ENCODE measurements at regions not wholly inside any gene's neighbourhood (a gene's known extent, or its start where the extent isn't known, plus 50 kb on each side); places are given as distances from the start of the nearest gene placed in this dataset.

DNA sequence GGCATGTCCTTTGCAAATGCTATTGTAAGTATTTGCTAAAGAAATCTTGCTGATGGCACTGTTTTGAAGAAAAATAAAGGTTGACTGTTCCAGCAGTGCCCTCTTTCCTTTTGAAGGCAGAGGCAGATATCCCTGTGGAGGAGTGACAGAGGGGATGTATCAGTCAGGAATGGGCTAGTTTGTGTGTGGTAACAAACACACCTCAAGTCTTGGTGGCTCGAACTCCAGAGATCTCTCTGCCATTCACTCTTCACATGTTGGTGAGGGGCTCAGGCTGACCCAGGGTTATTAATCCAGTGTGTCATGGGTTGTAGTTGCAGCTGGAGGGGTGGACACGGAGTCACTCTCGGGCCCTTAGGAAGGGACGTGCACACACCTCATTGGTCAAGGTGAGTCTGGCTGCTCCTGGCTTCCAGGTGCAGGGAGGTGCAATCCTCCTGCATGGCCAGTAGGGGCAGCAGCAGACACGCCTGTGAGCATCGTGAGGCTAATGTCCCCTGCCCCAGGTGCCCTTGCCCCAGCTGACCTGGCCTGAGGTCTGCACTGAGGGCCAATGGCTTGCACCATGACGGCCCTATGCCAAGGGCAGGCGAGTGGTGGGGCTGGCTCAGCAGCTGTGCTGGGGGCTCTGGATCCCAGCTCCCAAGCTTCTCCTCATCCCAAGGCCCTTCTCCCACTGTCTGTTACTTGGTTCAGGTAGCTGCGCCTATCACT, 146.5 kb downstream of the ASB1 start:
- TF ChIP-seq POLR2A (IDR thresholded peaks at IDR 0.05; ENCODE audit: low read length) (no peak), GATA1 (IDR thresholded peaks at IDR 0.05; ENCODE audit: low read depth, low read length) (no peak)
